GM18909 (cell line): ENCODE measurements at regions not wholly inside any gene's neighbourhood (a gene's known extent, or its start where the extent isn't known, plus 50 kb on each side); places are given as distances from the start of the nearest gene placed in this dataset.

Source experiments
- ATAC-seq: cut with Tn5 transposase; IDR thresholded peaks from one replicate; pipeline ENCODE4 v1.9.1; 2021; ENCODE audit warnings: mild to moderate bottlenecking; ENCODE audit not compliant: unreplicated experiment, poor library complexity

DNA sequence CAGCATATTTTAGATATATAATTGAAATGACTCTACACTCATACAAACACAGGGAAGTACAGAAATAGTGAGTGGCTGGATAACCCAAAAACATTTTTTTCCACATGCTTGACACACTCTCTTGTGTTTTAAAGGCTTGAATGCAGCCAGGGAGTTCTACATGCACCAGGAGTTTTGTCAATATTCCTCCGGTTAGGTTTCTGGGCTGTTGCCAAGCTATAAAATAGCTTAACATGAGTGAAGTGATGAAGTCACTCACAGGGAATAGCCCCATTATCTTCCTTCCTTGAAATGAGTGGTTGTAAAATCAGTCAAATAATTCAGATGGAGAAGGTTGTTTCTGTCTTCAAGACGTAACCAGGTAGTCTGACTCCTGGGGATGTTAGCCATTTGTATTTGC is 582.7 kb downstream of the SLC6A15 start:
- no peak for ATAC-seq

DNA sequence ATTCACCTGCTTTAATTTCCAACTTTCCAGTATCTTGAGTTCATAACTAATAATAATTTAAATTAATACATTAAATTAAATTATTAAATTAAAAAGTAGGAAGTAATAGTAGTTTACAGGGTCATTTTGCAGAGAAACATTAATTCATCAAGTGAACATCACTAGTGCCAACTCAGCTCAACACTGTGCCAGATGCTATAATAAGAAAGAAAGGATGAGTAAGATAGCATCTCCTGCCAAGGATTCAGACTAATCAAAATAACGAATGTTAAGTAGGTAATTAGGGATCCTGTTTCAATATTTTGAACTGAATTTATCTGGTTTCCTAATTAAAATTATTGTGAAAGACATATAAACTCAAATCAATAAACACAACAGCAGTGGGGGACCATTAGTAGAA is 596.7 kb downstream of the SLC6A15 start:
- no peak for ATAC-seq

DNA sequence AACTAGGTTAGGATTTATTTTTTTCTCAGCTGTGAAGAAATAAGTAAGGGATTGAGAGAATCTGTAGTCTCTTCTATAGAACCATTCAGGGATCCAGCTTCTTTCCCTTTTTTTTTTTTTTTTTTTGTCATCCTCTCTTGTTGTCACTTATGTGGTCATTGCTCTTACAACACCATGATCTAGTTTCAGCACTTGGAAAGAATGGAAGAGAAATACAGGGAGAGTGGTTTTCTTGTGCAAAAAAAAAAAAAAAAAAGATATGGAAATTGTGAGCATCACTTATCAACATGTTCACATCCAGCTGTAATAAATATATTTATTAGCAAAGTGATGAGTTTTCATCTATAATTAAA is 599.3 kb downstream of the SLC6A15 start:
- ATAC-seq = no peak

DNA sequence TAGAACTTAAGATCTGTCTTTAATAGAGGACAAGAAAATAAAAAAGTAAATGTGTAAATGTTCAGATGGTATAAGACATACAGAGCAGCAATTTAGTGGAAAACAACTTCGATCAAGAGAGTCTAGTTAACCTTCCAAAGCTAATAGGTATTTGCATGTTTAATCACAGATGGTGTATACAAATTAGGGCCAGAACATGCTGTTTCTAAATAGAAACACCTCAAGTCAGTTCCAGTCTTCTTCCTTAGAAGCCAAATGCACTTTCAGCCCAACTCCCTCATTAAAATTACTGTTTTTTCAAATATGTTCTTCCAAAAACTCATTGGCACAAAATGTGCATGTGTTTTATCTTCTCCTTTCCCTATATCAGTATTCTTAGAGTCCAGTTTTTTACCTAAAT is 604.4 kb downstream of the SLC6A15 start:
- no peak for ATAC-seq

DNA sequence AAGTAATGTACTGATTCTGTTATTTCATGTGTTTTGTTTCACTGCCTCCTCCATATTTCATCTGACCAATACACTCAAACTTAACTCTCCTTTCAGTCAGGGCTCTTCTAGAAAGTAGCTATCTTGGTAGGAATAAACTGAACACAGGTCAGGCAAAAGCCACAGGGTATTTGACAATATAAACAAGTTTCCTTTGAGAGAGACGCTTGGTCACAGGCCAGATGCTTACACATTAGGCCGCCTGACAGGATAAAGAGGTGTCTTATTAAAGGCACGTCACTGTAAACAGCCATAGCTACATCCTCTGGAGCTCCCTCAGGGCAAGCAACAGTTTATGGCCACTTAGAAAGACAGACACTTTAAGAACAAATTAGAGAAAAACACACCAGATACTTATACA is 607.5 kb downstream of the SLC6A15 start:
- no peak for ATAC-seq

DNA sequence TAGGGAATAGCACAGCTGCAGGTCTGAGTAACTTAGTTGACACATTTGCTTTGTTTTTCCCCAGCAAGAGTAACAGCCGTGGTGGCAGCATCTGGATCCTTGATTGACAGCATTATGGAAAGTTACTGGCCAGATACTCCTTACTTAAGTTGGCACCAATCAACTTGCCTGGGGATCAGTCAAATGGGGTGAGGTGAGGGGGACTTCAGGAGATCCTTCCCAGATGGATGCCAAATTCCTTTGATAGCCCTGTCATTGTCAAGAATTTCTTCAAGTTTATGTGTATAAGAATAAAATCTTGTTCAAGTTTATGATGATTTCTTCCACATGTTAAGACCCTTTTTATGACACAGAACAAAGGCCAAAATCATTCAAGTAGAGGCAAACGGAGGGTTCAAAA is 618.4 kb downstream of the SLC6A15 start:
- no peak for ATAC-seq

DNA sequence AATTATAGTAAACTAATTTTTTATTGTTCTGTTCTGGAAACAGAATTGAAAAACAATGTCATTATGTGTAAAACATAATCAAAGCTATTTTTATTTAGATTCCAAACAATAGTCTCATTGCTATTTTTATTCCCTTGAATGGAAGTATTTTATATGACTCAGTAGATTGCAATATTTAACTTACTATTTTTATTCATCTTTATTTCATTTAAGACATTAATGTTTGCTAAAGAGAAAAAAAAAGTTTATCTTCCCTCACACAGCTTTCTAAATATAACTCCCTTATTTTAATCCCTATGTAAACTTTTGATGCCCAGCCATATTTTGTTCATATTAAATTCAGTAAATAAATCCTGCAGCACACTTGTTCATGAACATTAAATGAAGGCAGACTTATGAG is 622.4 kb downstream of the SLC6A15 start:
- ATAC-seq = no peak

DNA sequence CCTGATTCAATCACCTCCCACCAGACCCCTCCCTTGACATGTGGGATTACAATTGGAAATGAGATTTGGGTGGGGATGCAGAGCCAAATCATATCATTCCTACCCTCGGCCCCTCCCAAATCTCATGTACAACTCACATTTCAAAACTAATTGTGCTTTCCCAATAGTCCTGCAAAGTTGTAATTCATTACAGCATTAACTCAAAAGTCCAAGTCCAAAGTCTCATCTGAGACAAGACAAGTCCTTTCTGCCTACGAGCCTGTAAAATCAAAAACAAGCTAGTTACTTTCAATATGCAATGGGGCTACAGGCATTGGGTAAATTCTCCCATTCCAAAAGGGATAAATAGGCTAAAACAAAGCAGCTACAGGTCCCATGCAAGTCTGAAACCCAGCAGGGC is 634.6 kb downstream of the SLC6A15 start:
- no peak for ATAC-seq

DNA sequence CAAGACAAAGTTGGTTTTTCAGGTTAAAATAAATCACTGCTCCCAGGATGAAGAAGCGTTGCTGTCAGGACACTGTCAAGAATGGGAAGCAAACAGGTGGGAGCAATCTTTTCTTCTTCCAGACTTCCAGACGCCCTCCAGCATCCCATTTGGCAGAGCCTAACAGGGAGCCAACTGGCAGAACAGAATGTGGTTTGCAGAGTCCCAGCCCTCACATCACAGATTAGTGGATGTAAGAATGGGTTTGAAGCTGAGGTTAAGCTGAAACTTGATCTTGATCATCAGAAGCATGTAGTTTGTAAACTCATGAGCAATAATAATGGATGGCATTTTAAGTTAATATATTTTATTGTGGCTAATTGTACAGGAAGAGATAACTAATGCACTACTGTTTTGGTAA is 636.4 kb downstream of the SLC6A15 start:
- ATAC-seq = no peak

DNA sequence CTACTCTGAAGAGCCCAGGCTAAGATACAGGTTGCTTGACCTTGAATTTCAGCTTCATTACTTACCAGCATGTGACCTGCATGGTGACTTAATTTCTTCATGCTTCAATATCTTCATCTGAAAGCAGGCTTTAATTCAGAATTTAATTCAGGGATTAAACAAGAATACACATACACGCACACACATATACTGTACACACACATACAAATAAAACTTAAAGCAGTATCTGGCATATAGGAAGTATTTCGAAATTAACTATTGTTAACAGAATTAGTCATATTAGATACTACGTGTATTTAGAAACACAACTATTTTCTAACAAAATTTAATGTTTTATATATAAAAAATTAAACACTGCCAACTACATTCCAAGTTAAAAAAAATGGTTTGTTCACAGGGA is 640.3 kb downstream of the SLC6A15 start:
- ATAC-seq = no peak

DNA sequence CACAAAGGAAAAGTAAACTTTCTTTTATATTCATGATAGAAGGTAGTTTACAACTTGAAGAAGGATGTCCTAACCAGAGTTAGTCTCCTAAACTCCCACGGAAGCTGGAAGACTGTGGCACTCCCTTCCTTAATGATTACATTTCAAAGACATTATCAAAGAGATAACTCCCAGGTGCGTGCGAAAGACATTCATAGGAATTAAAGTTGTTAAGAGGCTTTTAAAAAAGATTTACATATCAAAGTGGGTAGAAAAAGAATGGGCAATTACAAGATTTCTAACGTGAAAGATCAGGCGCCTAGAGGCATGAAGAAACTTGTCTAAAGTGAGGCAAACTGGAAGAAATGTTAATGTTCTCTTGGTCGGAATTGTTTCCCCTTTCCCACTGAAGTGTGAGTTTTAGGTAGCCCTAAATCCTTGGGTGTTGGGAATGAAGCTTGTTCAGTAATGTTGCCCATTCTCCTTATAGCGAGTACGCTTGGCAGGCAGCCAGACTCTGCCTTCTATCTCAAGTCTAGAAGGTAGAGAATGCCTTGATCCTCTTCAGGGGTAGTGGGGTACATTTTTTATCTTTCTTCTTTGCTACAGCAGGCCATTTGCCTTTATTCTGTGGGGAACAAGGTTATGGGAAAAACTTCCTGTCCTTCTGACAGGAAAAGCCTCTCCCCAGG is 642.0 kb downstream of the SLC6A15 start:
- no peak for ATAC-seq

DNA sequence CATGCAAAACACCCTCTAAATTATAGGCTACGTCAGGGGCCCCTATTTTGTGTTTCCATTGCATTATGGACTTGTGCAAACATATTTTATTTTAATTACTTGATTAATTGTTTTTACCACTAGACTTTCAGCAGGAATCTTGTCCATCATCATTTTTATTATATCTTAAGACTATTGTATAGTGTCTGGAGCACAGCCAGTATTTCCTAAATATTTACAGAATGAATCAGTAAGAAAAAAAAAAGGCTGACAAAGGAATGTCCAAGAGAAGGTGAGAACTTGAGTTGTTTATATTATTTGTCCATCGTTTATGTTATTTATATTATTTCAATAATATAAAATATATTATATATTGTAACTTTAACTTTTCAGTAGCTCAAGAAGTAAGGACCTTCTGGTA is 664.7 kb downstream of the SLC6A15 start:
- ATAC-seq = no peak

DNA sequence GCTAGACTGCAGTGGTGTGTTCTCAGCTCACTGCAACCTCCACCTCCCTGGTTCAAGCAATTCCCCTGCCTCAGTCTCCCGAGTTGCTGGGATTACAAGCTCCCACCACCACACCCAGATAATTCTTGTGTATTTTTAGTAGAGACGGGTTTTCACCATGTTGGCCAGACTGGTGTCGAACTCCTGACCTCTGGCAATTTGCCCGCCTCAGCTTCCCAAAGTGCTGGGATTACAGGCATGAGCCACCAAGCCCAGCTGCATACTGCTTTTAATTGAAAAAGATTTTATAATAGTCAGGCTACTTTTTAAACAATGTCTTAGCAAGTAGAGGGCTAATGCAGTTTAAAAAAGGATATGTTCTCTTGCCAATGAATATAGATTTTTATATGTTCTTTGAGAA is 668.9 kb downstream of the SLC6A15 start:
- no peak for ATAC-seq

DNA sequence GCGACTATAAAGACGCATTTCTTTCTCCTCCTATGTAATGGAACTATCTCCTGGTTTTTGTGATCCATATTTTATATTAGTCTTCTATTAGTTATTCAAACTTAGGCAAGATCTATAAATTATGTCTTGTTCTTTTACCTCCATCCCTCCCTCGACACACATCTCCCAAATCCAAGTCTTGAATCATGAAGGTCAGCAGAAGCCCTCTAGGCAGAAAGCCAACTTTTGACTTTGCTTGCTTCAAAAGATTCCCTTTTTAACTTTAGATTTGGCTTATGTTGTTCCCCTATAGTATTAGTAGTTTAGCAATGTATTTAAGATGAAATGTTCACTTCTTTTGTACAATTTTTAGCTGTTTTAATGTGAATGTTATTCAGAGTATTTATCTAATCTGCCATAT is 689.8 kb downstream of the SLC6A15 start:
- no peak for ATAC-seq

DNA sequence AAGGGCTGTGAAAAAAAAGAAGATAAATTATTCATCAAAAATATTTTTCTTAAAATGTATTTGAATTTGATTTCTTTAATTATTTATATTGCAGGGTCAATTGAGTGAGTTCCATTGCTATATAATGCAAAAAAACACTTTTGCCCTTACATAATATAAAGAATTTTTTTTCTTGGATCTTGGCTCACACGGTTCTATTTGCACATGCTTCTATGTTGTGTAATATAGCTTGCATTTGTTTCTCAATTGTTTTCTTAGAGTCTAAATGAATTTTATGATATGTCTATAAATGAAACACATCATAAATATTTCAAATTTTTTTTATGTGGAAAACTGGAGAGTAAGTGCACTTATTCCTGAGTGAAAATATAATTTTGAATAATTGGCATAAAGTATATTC is 694.2 kb downstream of the SLC6A15 start:
- ATAC-seq = no peak

DNA sequence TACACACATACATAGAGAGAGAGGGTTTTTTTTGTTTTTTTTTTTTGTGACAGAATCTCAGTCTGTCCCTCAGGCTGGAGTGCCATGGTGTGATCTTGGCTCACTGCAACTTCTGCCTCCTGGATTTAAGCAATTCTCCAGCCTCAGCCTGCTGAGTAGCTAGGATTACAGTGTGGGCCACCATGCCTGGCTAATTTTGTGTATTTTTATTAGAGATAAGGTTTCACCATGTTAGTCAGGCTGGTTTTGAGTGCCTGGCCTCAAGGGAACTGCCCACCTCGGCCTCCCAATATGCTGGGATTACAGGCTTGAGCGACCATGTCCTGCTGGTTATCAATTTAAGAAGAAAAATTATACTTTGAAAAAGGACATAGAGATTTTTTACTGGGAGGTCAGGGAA is 710.6 kb downstream of the SLC6A15 start:
- ATAC-seq = no peak

DNA sequence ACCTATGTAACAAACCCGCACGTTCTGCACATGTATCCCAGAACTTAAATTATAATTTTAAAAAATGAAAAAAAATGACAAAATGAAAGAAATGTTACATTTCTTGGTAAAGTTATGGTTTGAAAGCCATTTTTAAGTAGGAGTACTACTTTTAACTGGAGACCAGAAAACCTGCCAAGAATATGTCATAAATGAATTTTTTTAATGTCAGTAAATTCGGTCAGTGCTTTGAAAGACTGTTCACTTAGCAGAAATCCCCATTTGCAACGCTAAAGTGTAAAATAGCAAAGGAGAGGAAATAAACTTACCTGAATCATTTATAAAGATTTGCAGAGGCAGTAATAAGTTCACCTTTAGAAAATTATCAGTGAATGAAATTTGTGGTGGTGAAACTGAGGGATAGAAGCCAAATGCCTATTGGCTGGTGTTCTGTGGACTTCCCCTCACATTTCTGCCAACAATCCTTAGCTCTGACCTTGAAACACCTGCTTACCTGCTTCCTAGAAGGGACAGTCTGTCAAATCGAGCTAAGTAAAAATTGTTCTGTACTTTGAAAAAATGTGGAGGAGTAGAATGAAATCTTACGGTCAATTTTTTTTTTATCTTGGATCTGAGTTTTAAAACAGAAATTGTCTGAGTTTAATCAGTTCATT is 714.2 kb downstream of the SLC6A15 start:
- ATAC-seq = no peak

DNA sequence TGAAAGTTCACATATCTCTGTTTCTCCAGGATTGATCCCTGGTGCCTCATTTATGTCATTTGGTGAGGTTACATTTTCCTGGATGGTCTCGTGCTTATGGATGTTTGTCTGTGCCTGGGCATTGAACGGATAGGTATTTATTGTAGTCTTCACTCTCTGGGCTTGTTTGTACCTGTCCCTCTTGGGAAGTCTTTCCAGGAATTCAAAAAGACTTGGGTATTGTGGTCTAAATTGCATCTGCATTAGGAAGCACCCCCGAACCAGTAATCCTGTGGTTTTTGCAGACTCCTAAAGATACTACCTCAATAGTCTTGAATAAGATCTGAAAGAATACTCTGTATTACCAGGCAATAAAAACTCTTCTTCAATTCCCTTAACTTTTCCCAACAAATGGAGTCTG is 720.8 kb downstream of the SLC6A15 start:
- ATAC-seq = no peak

DNA sequence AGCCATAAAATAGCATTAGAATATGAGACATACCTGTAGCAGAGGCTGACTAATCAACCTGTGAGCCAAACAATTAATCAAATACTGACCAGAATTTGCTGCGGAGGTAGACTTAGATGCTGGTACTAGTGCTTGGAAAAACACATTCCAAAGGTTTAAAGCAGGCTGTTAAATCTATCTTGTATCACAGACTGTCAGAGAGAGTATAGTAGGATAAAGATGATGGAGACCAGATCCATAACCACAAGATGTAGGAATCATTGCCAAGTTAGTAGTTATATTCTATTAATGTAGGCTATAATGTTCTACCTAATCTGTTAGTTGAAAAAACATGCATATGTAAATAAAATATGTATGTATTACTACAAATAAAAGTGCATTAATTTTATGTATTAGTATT is 726.2 kb downstream of the SLC6A15 start:
- ATAC-seq = no peak

DNA sequence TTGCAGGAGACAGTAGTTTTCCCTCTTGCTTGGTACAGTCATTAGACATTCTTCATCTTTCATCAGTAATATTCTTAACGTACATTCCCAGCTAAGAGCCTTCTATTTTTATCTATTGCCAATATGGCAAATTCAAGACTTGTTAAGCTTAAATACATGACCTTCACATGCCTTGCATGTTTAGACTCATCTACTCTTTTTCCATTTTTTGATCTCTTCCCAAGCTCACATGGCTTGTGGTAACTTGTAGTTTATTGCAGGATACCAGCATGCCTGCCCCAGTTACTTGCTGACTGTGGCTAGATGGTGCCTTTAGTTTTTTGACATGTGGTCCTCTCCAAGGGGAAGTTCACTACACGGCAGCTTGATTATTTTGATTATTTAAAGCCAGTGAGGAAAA is 729.0 kb downstream of the SLC6A15 start:
- ATAC-seq = no peak

DNA sequence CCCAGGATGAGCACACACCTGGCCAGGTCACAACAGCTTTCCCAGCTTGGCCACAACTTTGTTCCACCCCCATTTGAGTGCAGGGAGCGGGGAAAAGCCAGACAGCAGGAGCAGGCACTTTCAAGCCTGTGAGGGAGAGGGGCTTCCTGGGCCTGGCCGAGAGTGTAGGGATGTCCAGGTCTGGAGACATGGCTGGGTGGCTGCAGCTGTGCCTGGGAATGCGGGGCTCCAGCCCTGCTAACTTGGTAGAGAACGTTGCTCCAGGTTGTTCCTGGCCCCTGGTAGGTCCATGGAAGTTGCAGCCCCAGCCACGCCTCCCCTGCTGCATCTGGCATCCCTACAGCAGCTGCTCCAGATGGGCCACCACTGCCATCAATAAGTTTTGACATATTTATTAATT is 738.5 kb downstream of the SLC6A15 start:
- ATAC-seq = no peak

DNA sequence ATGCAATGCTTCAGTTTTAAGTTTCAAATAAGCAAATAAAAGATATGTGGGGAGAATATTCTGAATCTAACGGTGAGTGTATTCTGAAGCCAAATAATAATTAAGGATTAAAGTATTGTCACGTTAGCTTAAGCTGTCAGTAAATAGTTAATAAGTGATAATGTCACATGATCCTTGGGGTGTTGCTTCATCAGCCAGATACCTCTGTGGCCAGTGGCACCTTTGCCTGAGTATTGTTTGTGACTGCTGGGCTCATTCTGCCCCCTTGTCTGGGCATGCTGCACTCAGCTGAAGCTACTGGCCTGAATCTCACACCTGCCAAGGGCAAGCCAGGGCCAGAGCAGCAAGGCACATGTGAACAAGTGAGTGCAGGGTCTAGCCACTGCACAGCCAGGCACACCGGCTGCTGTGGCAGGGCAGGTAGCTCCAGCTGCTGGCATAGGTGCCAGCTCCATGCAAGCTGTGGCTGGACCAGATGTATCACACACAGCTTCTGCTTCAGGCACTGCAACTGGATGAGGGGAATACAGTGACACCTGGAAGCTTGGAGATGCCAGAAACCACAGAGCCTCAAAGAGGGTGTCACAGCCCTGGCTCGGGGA is 739.7 kb downstream of the SLC6A15 start:
- ATAC-seq = no peak
